ENCODE measurements at regions not wholly inside any gene's neighbourhood (a gene's known extent, or its start where the extent isn't known, plus 50 kb on each side); places are given as distances from the start of the nearest gene placed in this dataset.

DNA sequence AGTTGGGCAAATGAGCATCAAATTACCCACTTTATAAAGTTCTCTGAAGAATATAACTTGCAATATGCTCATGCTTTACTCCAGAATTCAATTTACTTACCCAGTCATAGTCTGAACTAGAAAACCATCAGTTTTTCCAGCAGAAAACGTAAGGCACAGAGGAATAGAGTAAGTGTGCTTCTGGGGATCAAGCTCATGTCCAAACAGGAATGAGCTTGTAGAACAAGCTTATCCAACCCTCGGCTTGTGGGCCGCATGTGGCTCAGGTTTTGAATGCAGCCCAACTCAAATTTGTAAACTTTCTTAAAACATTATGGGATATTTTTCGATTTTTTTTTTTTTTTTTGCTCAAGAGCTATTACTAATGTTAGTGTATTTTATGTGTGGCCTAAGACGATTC lies 308.5 kb upstream of the KLF12 start:
- TF ChIP-seq, protein P1, sequence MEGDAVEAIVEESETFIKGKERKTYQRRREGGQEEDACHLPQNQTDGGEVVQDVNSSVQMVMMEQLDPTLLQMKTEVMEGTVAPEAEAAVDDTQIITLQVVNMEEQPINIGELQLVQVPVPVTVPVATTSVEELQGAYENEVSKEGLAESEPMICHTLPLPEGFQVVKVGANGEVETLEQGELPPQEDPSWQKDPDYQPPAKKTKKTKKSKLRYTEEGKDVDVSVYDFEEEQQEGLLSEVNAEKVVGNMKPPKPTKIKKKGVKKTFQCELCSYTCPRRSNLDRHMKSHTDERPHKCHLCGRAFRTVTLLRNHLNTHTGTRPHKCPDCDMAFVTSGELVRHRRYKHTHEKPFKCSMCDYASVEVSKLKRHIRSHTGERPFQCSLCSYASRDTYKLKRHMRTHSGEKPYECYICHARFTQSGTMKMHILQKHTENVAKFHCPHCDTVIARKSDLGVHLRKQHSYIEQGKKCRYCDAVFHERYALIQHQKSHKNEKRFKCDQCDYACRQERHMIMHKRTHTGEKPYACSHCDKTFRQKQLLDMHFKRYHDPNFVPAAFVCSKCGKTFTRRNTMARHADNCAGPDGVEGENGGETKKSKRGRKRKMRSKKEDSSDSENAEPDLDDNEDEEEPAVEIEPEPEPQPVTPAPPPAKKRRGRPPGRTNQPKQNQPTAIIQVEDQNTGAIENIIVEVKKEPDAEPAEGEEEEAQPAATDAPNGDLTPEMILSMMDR (IDR thresholded peaks at IDR 0.05) = no peak
- no peak for TF ChIP-seq EP300 (IDR thresholded peaks at IDR 0.05; ENCODE audit: low read depth)
- TF ChIP-seq POLR2A (IDR thresholded peaks at IDR 0.05) = no peak
